ENCODE measurements at regions not wholly inside any gene's neighbourhood (a gene's known extent, or its start where the extent isn't known, plus 50 kb on each side); places are given as distances from the start of the nearest gene placed in this dataset.

DNA sequence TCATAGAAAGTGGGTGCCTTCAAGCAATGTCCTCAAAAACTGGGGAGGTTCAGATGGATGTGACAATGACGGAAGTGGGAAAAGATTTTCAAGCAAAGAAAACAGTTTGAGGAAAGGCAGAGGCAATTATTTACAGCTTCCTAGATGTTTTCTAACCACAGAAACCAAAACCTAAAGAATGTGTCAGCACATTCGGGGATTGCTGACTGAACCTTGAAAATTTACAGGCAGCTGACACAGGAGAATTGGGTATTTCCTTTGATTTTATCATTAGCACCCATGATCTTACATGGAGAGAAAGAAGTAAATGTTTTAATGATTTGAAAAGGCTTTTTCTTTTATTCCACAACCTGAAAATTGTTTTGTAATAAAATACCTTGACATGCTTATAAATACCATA is 369.0 kb downstream of the ACTL7B start:
- TF ChIP-seq, protein P1, sequence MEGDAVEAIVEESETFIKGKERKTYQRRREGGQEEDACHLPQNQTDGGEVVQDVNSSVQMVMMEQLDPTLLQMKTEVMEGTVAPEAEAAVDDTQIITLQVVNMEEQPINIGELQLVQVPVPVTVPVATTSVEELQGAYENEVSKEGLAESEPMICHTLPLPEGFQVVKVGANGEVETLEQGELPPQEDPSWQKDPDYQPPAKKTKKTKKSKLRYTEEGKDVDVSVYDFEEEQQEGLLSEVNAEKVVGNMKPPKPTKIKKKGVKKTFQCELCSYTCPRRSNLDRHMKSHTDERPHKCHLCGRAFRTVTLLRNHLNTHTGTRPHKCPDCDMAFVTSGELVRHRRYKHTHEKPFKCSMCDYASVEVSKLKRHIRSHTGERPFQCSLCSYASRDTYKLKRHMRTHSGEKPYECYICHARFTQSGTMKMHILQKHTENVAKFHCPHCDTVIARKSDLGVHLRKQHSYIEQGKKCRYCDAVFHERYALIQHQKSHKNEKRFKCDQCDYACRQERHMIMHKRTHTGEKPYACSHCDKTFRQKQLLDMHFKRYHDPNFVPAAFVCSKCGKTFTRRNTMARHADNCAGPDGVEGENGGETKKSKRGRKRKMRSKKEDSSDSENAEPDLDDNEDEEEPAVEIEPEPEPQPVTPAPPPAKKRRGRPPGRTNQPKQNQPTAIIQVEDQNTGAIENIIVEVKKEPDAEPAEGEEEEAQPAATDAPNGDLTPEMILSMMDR (IDR thresholded peaks at IDR 0.05) = no peak
- no peak for TF ChIP-seq EZH2 (IDR thresholded peaks at IDR 0.05; ENCODE audit: borderline replicate concordance, insufficient read depth, low read depth, low read length, poor library complexity, severe bottlenecking)

Measured in B cell (primary cell).